GM13977 (cell line): ENCODE measurements at regions not wholly inside any gene's neighbourhood (a gene's known extent, or its start where the extent isn't known, plus 50 kb on each side); places are given as distances from the start of the nearest gene placed in this dataset.

Source experiments
- DNase-seq: peaks from one replicate; pipeline ENCODE4 v3.0.0; 2012; ENCODE audit warnings: low spot score
- CTCF ChIP-seq: IDR thresholded peaks from 2 replicates; pipeline ENCODE4 v1.5.1; 2012; ENCODE audit warnings: mild to moderate bottlenecking, control low read depth; ENCODE audit not compliant: insufficient read depth; ENCODE audit errors: extremely low read depth, missing control alignments
- in situ Hi-C: fragments of 300-500 bp; cut with MboI; formaldehyde crosslinking; loops from one replicate; pipeline ENCODE4 v1.12.0; 2022; ENCODE audit warnings: low sequenced_read_pairs, low pct_unique_long_range_greater_than_20kb, mixed read lengths, inconsistent platforms; ENCODE audit not compliant: unreplicated experiment

- no peak for TF ChIP-seq CTCF
- DNase-seq, result no peak
- in situ Hi-C loops, result no loop called here
Observed at GRCh38 chr7:109930049-109930448, 1160.9 kb upstream of the LRRN3 start.

- in situ Hi-C loops, result no loop called here
- no peak for TF ChIP-seq CTCF
- no peak for DNase-seq
Observed at GRCh38 chr7:109939207-109939606, 1151.7 kb upstream of the LRRN3 start.

DNA sequence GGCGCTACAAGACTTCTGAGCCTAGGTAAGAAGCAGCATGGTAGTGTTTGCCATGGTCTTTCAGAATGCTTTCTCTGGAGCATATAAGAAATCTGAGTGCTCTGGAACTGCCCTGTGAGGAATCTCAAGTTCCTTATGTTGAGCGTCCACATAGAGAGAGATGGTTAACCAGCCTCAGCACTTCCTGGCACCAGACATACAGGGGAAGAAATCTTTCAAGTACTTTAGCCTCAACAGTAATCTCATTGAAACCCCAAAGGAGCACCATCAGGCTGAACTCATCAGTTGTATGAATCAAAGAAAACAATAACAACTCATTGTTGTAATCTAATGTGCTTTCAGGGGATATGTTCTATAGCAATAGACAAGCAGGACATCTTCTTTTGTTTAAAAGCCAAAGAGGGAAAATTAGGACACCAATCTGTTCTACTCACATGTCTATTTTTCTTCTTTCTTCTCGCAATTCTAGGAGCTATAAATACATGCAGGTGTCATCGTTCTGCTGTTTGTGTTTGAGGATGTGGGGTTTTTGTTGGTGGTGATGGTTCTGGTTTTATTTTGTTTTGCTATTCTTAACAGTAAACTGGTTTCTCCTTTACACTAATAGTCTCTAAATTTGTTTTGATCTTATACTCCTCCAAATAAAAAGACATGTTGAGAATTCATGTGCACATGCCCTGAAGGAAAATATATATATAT, 1145.0 kb upstream of the LRRN3 start:
- in situ Hi-C loops, result no loop called here
- no peak for TF ChIP-seq CTCF
- no peak for DNase-seq

GRCh38 chr7:109950256-109950655, 1140.7 kb upstream of the LRRN3 start:
- in situ Hi-C loops, result no loop called here
- no peak for TF ChIP-seq CTCF
- DNase-seq, result no peak

- no peak for DNase-seq
- TF ChIP-seq CTCF, result no peak
- in situ Hi-C loops, result no loop called here
Observed at GRCh38 chr7:109950821-109951564, 1139.9 kb upstream of the LRRN3 start.

GRCh38 chr7:109951565-109951928, 1139.4 kb upstream of the LRRN3 start:
- TF ChIP-seq CTCF, result no peak
- DNase-seq, result no peak
- in situ Hi-C loops, result no loop called here
